Bronchial epithelial cell (primary cell): ENCODE measurements at regions not wholly inside any gene's neighbourhood (a gene's known extent, or its start where the extent isn't known, plus 50 kb on each side); places are given as distances from the start of the nearest gene placed in this dataset.
A peak's percentile ranks its signal among the peaks of the same experiment; 100 is the strongest.

Experiments
- DNase-seq: peaks from one replicate; pipeline ENCODE4 v3.0.0-alpha.2; 2010; ENCODE audit warnings: low read depth
- FAIRE-seq: peaks from 2 replicates; lab custom pipeline; 2011; peaks lifted over from hg19 to GRCh38; lab: Jason Lieb, UNC
- H3K27me3 ChIP-seq: 2 replicates; pipeline ENCODE4 v1.5.1; 2011; ENCODE audit warnings: low read length; ENCODE audit not compliant: control insufficient read depth, insufficient read depth
- H3K36me3 ChIP-seq: 2 replicates; pipeline ENCODE4 v1.5.1; 2011; ENCODE audit warnings: low read length; ENCODE audit not compliant: control insufficient read depth, insufficient read depth
- H3K4me3 ChIP-seq: 2 replicates; pipeline ENCODE4 v1.5.1; 2011; ENCODE audit warnings: mild to moderate bottlenecking, low read depth, low read length, control low read depth
- CTCF ChIP-seq: IDR thresholded peaks from 2 replicates; pipeline ENCODE4 v1.5.1; 2011; ENCODE audit warnings: mild to moderate bottlenecking, moderate library complexity, low read length, control low read depth, inconsistent platforms; ENCODE audit not compliant: insufficient read depth, severe bottlenecking

DNA sequence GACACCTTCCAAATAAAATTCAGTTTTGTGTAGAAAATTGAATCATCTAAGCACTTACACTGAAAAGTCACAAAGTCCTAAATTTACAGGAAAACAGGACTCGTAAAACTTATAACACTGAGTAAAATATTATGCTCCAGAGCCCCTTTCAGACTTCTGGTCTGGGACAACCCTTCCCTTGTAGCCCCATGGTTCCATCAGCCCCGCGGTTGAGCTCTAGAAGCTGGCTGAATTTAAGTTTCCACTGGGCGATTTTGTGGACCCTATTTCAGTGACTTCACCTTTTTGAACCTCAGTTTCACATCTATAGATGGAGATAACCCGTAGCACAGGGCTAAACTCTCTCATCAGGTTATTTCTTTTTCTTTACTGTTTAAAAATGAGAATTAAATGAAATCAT is 117.7 kb upstream of the BACH2 start:
- no peak for TF ChIP-seq CTCF
- H3K4me3 ChIP-seq: no peak overlapping the region
- H3K27me3 ChIP-seq: no peaks in the 10 kb centered on the region
- FAIRE-seq: no peak
- H3K36me3 ChIP-seq: no peaks in the 10 kb centered on the region
- DNase-seq: no peak

- DNase-seq (peak; percentile 14), FAIRE-seq (no peak)
- Histone ChIP-seq H3K36me3 (no peaks in the 10 kb centered on the region), H3K4me3 (no peak overlapping the region), H3K27me3 (no peaks in the 10 kb centered on the region)
- no peak for TF ChIP-seq CTCF
Observed at GRCh38 chr6:90413867-90414266, 117.2 kb upstream of the BACH2 start.

DNA sequence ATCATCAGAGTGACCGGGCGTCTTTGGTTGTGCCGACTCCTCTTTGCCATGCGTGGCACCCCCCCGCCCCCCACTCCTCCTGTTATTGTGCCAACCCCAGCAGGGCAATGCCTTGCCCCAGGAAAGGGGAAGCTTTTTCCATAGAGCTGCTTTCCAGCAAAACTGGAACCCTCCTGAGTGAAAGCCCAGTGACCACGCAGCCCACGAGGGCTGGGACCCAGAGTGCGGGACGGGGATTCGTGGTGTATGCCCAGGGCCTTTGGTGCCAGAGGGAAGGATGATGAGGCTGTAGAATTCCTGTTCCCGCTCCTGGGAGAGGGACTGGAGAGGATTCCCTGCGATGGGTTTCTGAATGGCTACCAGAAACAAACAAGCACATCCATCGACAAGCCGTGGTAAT is 116.8 kb upstream of the BACH2 start:
- no peaks in the 10 kb centered on the region for H3K36me3 ChIP-seq
- no peaks in the 10 kb centered on the region for H3K27me3 ChIP-seq
- FAIRE-seq: no peak
- H3K4me3 ChIP-seq: no peak overlapping the region
- TF ChIP-seq CTCF: no peak
- no peak for DNase-seq

DNA sequence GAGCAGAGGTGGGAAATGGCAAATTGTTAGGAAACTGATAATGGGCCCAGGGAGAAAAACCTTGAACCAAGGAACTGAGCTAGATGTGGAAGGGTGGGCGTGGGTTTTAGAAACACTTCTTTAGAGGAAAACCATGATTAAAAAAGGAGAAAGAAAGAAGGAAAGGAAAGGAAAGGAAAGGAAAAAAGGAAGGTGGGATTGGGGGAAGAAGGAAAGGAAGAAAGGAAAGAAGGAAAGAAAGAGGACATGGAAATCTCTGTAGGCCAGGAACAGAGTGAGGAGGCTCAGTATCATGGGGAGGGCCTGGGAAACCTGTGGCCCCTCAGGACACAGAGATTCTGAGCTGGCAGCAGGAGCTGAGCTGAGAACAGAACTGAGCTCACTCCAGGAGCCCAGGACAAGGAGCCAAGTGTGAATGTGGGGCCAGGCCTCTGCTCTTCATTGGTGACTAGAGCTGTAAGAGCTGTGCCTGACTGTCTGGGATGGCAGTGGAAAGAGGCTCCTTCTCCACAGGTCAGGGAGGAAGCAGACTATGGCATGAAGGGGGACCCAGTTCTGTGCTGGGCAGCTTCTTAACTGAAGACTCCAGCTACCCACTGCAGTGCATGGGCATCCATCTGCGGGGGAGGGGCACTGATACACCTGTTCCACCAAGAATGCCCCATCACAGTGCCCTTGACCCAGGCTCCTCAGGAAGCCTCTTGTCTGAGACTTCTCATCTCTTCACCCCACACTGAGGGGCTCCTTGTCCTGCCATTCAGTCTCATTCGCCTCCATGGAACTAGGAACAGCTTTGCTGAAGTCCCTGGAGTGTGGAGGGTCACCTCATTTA is 116.1 kb upstream of the BACH2 start:
- no peak for DNase-seq
- Histone ChIP-seq H3K27me3 (no peaks in the 10 kb centered on the region), H3K36me3 (no peaks in the 10 kb centered on the region), H3K4me3 (no peak overlapping the region)
- peak; percentile 23 for FAIRE-seq
- TF ChIP-seq CTCF: no peak

DNA sequence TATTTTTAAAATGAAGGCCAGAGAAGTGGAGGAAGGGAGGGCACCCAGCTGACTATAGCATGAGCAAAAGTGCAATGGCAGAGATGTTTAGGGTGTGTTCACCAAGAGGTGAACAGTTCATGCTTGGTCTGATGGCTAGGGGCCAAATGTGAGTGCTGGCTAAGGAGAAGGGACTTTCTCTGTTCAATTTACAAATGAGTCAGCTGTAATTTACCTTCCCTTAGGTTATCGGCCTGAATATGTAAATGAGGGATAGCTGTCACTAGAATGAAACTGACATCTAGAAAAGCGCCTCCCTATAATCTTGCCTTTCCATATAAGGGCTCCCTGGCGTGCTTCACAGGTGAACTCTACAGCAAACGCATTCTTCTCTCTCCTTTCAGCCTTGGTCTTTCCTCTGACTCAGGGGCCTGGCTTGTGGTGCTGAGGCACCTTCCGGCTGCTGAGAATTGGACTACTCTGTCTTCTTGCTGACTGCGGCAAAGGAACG is 114.7 kb upstream of the BACH2 start:
- no peak for TF ChIP-seq CTCF
- DNase-seq (peak; percentile 99), FAIRE-seq (peak; percentile 99)
- Histone ChIP-seq H3K4me3 (no peak overlapping the region), H3K27me3 (no peaks in the 10 kb centered on the region), H3K36me3 (no peaks in the 10 kb centered on the region)
